IMR-90 (cell line): ENCODE measurements at regions not wholly inside any gene's neighbourhood (a gene's known extent, or its start where the extent isn't known, plus 50 kb on each side); places are given as distances from the start of the nearest gene placed in this dataset.
A peak's percentile ranks its signal among the peaks of the same experiment; 100 is the strongest.

ENCODE experiments used
- ATAC-seq: fragments of 200-7000 bp; cut with Tn5 transposase; 2 replicates; pipeline ENCODE4 v1.9.1; 2020; ENCODE audit warnings: low read depth, mild to moderate bottlenecking, moderate library complexity
- BruUV-seq: library from RNA; stranded (reverse); fragments of 400-500 nt; replicated peaks from 2 replicates; lab custom pipeline; 2021; lab: Mats Ljungman, UMichigan
- CTCF ChIA-PET: fragments of 300-600 bp; formaldehyde crosslinking; extraction: SDS; loops from one replicate; lab custom pipeline; 2021; ENCODE audit warnings: antibody characterized with exemption; lab: Yijun Ruan, JAX
- POLR2A ChIA-PET: fragments of 300-600 bp; sonication (Branson Sonifier 250); formaldehyde crosslinking; loops from one replicate; lab custom pipeline; 2022; ENCODE audit warnings: antibody characterized with exemption; ENCODE audit not compliant: unreplicated experiment; lab: Charles Lee
- DNase-seq: peaks from one replicate; pipeline ENCODE4 v3.0.0; 2013
- H2AFZ ChIP-seq: replicated peaks from 2 replicates; pipeline ENCODE3; 2013; ENCODE audit warnings: low read length, mild to moderate bottlenecking; ENCODE audit not compliant: poor library complexity
- H2AK5ac ChIP-seq: 2 replicates; pipeline ENCODE4 v1.6.1; 2013; ENCODE audit warnings: low read depth, low read length, inconsistent platforms
- H2AK9ac ChIP-seq: replicated peaks from 2 replicates; pipeline ENCODE3; 2013; ENCODE audit warnings: mild to moderate bottlenecking, low read depth, low read length, moderate library complexity; ENCODE audit not compliant: poor library complexity
- H2BK120ac ChIP-seq: 2 replicates; pipeline ENCODE4 v1.6.1; 2013; ENCODE audit warnings: low read depth, low read length, inconsistent platforms
- H2BK15ac ChIP-seq: 3 replicates; pipeline ENCODE4 v1.6.1; 2013; ENCODE audit warnings: low read depth, low read length, inconsistent platforms
- H2BK20ac ChIP-seq: 2 replicates; pipeline ENCODE4 v1.6.1; 2013; ENCODE audit warnings: low read depth, mild to moderate bottlenecking, inconsistent platforms, low read length, moderate library complexity
- H2BK5ac ChIP-seq: 2 replicates; pipeline ENCODE4 v1.6.1; 2013; ENCODE audit warnings: mild to moderate bottlenecking, low read depth, low read length, inconsistent platforms; ENCODE audit not compliant: poor library complexity, severe bottlenecking
- H3K14ac ChIP-seq: replicated peaks from 2 replicates; pipeline ENCODE4 v1.6.1; 2013; ENCODE audit warnings: low read depth, low read length, inconsistent platforms
- H3K18ac ChIP-seq: 2 replicates; pipeline ENCODE4 v1.6.1; 2013; ENCODE audit warnings: low read depth, low read length, control low read depth
- H3K23ac ChIP-seq: 2 replicates; pipeline ENCODE4 v1.6.1; 2013; ENCODE audit warnings: low read depth, low read length, inconsistent platforms
- H3K27ac ChIP-seq: 2 replicates; pipeline ENCODE4 v1.5.1; 2013; ENCODE audit warnings: mild to moderate bottlenecking, control low read depth, low read length; ENCODE audit not compliant: insufficient read depth
- H3K27me3 ChIP-seq: 2 replicates; pipeline ENCODE4 v1.6.1; 2013; ENCODE audit warnings: low read length; ENCODE audit not compliant: control insufficient read depth, insufficient read depth
- H3K36me3 ChIP-seq: 2 replicates; pipeline ENCODE4 v1.6.1; 2013; ENCODE audit warnings: low read length, mixed read lengths; ENCODE audit not compliant: control insufficient read depth, insufficient read depth
- H3K4ac ChIP-seq: 2 replicates; pipeline ENCODE4 v1.6.1; 2013; ENCODE audit warnings: low read depth, low read length, inconsistent platforms
- H3K4me1 ChIP-seq: 2 replicates; pipeline ENCODE4 v1.6.1; 2013; ENCODE audit warnings: low read length, mixed read lengths; ENCODE audit not compliant: control insufficient read depth, insufficient read depth
- H3K4me2 ChIP-seq: 2 replicates; pipeline ENCODE4 v1.6.1; 2013; ENCODE audit warnings: low read depth, mild to moderate bottlenecking, control low read depth, low read length, moderate library complexity
- H3K4me3 ChIP-seq: 2 replicates; pipeline ENCODE4 v1.5.1; 2013; ENCODE audit warnings: low read depth, mild to moderate bottlenecking, control low read depth, low read length, moderate library complexity; ENCODE audit not compliant: insufficient read depth
- H3K56ac ChIP-seq: 2 replicates; pipeline ENCODE4 v1.6.1; 2013; ENCODE audit warnings: low read length, inconsistent platforms; ENCODE audit not compliant: insufficient read depth; ENCODE audit errors: extremely low read depth
- H3K79me1 ChIP-seq, 2 experiments: 2 replicates each; pipeline ENCODE4 v1.6.1; 2013; ENCODE audit warnings: low read length in 2 of 2, inconsistent platforms in 1 of 2, low read depth in 1 of 2
- H3K9ac ChIP-seq: 2 replicates; pipeline ENCODE4 v1.6.1; 2013; ENCODE audit warnings: low read depth, low read length, control low read depth
- H3K9me1 ChIP-seq: 2 replicates; pipeline ENCODE4 v1.6.1; 2013; ENCODE audit warnings: low read length, inconsistent platforms; ENCODE audit not compliant: insufficient read depth
- H3K9me3 ChIP-seq: 2 replicates; pipeline ENCODE4 v1.6.1; 2013; ENCODE audit warnings: low read length; ENCODE audit not compliant: control insufficient read depth, insufficient read depth
- H4K20me1 ChIP-seq: 2 replicates; pipeline ENCODE4 v1.6.1; 2013; ENCODE audit warnings: low read length, inconsistent platforms; ENCODE audit not compliant: insufficient read depth
- H4K5ac ChIP-seq: 2 replicates; pipeline ENCODE4 v1.6.1; 2013; ENCODE audit warnings: mild to moderate bottlenecking, low read depth, low read length, control low read depth
- H4K8ac ChIP-seq, 2 experiments: 2 replicates each; pipeline ENCODE4 v1.6.1; 2013; ENCODE audit warnings: low read depth in 2 of 2, low read length in 2 of 2, control low read depth in 1 of 2, inconsistent platforms in 1 of 2
- H4K91ac ChIP-seq: 2 replicates; pipeline ENCODE4 v1.6.1; 2013; ENCODE audit warnings: low read depth, low read length, inconsistent platforms; ENCODE audit not compliant: insufficient read depth
- CEBPB ChIP-seq: IDR thresholded peaks from 2 replicates; pipeline ENCODE4 v1.6.1; 2012; ENCODE audit warnings: low read depth, low read length, improper control_type of control experiment
- CHD1 ChIP-seq: IDR thresholded peaks from 2 replicates; pipeline ENCODE4 v1.6.1; 2012; ENCODE audit warnings: low read depth, low read length, improper control_type of control experiment
- NFE2L2 ChIP-seq: fragments of 150-350 bp; IDR thresholded peaks from 2 replicates; pipeline ENCODE4 v1.6.1; 2016; ENCODE audit warnings: low read depth, mild to moderate bottlenecking, low read length
- RFX5 ChIP-seq: IDR thresholded peaks from 2 replicates; pipeline ENCODE4 v1.8.0; 2012; ENCODE audit warnings: low read depth, mild to moderate bottlenecking, low read length, moderate library complexity
- SMC3 ChIP-seq: fragments of 150-350 bp; IDR thresholded peaks from 2 replicates; pipeline ENCODE4 v1.6.1; 2016; ENCODE audit warnings: low read depth, mild to moderate bottlenecking, antibody characterized with exemption, low read length, moderate library complexity
- WGBS, 2 experiments: methylation state at CpG; one replicate each; pipeline versions ENCODE4 v1.1.5 to v1.1.7; 2013; ENCODE audit warnings: missing lambda C conversion rate in 2 of 2; ENCODE audit not compliant: insufficient read length in 1 of 2; ENCODE audit errors: extremely low coverage in 2 of 2; 5-methylcytosine and 5-hydroxymethylcytosine counted together
- dilution Hi-C: fragments of 300-500 bp; cut with HindIII; formaldehyde crosslinking; loops from one replicate; pipeline ENCODE4 v1.14.3; 2018; ENCODE audit warnings: low sequenced_read_pairs; ENCODE audit not compliant: unreplicated experiment
- in situ Hi-C: fragments of 300-500 bp; cut with MboI; formaldehyde crosslinking; loops from 3 replicates; pipeline ENCODE4 v1.14.3; 2019; ENCODE audit warnings: low sequenced_read_pairs, inconsistent platforms, mixed read lengths
- intact Hi-C: fragments of 100-400 bp; cut with micrococcal nuclease; formaldehyde crosslinking; loops from 2 replicates; pipeline ENCODE4 v1.10.0; 2022

DNA sequence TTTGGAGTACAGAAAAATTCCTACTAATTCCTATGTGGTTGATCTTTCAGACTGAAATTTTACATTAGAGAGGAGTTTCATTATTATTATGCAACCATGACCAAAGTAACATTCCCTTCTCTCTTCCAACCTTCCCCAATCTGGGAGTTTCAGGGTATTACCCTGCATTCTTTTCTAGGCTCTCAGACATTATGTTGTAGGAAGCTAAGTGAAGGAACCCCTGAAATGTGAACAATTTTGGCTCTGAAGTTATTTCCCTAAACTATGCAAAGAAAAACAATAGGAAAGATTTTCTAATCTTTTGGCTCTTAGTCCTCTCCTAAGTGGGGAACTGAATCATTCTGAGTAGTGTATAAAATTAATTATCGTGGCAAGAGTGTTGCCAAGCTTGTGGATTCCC, 63.3 kb upstream of the ZFAND5 start:
- ATAC-seq, result peak; percentile 84
- WGBS, 2 experiments, result no CpG with 5 or more reads among the region's 1 CpG
- H3K4ac ChIP-seq, result no peak overlapping the region
- H3K9me1 ChIP-seq, result no peaks in the 10 kb centered on the region
- H2BK120ac ChIP-seq, result peak overlapping the region; percentile 41; the same call in 1 of the 2 replicates
- in situ Hi-C loops (no loop called here), intact Hi-C loops (loop anchor here (2.0 kb wide), 1 partner anchor 44 kb away; no protein-coding TSS in a partner anchor), dilution Hi-C loops (no loop called here)
- BruUV-seq, result no TSS peak
- ChIA-PET POLR2A (interaction anchor here (0.5 kb wide), 1 partner anchor 325 kb away, joined by 3 read pairs; no protein-coding TSS in a partner anchor), CTCF (interaction anchor here (0.8 to 1.0 kb wide), 3 partner anchors 21 to 35 kb away, joined by 3 read pairs; no protein-coding TSS in a partner anchor)
- H3K14ac ChIP-seq, result no peak overlapping the region
- H3K9ac ChIP-seq, result no peak overlapping the region
- H2AK5ac ChIP-seq, result no peak overlapping the region
- peaks cover 2% of the 10 kb centered on the region; the same call in 1 of the 2 replicates for H3K4me1 ChIP-seq
- H3K18ac ChIP-seq, result peak overlapping the region; percentile 83
- H3K23ac ChIP-seq, result no peak overlapping the region
- no peak overlapping the region for H3K27ac ChIP-seq
- no peak overlapping the region for H2BK15ac ChIP-seq
- H4K8ac ChIP-seq, result no peak overlapping the region
- H4K20me1 ChIP-seq, result no peaks in the 10 kb centered on the region
- no peak overlapping the region for H4K5ac ChIP-seq
- no peak overlapping the region for H2AK9ac ChIP-seq
- H2BK5ac ChIP-seq, result peak overlapping the region; percentile 72
- no peak for TF ChIP-seq RFX5
- TF ChIP-seq CEBPB, result peak; percentile 77
- TF ChIP-seq CHD1, result no peak
- TF ChIP-seq SMC3, result no peak
- no peak for TF ChIP-seq NFE2L2
- H3K9me3 ChIP-seq, result no peaks in the 10 kb centered on the region
- DNase-seq, result peak; percentile 60
- peak overlapping the region; percentile 69 for H3K4me2 ChIP-seq
- H3K79me1 ChIP-seq, result no peaks in the 10 kb centered on the region
- H3K56ac ChIP-seq, result no peak overlapping the region
- no peak overlapping the region for H3K4me3 ChIP-seq
- H2AFZ ChIP-seq, result no peak overlapping the region
- H3K27me3 ChIP-seq, result no peaks in the 10 kb centered on the region
- no peaks in the 10 kb centered on the region for H3K36me3 ChIP-seq
- no peak overlapping the region for H4K91ac ChIP-seq
- no peak overlapping the region for H2BK20ac ChIP-seq
